ENCODE measurements at regions not wholly inside any gene's neighbourhood (a gene's known extent, or its start where the extent isn't known, plus 50 kb on each side); places are given as distances from the start of the nearest gene placed in this dataset.

DNA sequence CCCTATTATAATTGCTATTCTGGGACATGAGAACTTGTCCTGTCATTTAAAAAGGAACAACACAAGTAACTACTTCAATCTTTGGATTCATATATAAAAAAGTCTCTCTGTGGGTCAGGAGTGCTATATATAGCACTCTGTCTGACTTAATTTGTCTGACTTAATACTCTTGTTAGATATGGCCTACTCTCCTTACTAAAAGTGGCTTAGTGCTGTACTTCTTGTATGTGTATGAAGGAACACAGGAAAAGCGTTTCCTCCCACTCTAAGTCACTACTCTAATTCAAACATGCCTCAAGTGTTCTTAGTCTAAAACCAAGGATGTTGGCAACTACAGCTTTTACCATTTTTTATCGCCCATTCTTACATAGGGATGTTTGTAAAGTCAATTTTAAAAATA lies 255.2 kb upstream of the ROBO1 start:
- TF ChIP-seq CTCF (IDR thresholded peaks at IDR 0.05; ENCODE audit: extremely low read depth, insufficient read depth, missing control alignments): no peak
- in situ Hi-C loops (cut with MboI; ENCODE audit: low pct_unique_long_range_greater_than_20kb, low sequenced_read_pairs, unreplicated experiment): no loop called here
- DNase-seq (ENCODE audit: low spot score): no peak

DNA sequence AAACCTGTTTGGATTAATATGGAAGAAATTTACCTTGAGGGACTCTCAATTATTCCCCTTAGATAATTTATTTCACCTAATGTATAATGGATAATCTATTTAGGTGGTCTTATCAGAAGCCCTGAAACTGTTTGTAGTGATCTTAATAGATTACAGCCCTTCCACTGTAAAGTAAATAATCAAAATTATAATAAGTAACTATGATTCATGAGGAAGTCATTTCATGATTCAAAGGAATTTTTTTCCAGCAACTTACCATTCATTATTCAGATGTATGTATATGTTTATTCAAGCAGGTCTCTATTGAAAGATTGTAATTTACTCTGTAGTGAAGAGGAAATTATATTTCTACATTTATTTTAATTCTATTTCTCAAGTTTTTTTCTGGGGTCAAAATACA lies 250.6 kb upstream of the ROBO1 start:
- no peak for TF ChIP-seq CTCF (IDR thresholded peaks at IDR 0.05; ENCODE audit: extremely low read depth, insufficient read depth, missing control alignments)
- DNase-seq (ENCODE audit: low spot score): no peak
- in situ Hi-C loops (cut with MboI; ENCODE audit: low pct_unique_long_range_greater_than_20kb, low sequenced_read_pairs, unreplicated experiment): no loop called here

GRCh38 chr3:80017369-80017768 lies 249.6 kb upstream of the ROBO1 start:
- TF ChIP-seq CTCF (IDR thresholded peaks at IDR 0.05; ENCODE audit: extremely low read depth, insufficient read depth, missing control alignments): no peak
- in situ Hi-C loops (cut with MboI; ENCODE audit: low pct_unique_long_range_greater_than_20kb, low sequenced_read_pairs, unreplicated experiment): no loop called here
- DNase-seq (ENCODE audit: low spot score): no peak

DNA sequence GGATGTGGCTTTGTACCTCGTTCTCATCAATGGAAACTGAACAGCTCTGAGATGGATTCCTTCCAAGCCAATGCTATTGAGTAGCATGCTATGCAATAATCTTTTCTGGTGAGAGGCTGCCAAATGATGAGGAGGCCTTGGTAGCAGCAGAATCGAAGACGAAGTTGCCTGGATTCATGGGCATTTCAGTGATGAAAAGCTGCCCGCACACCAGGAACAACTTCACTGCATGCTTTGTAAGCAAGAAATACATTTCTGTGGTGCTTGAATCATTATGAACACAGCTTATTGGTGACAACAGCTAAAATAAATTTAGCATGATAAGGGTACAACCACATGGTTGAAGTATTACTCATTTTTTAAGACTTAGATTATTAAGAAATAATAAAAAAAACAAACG lies 246.8 kb upstream of the ROBO1 start:
- in situ Hi-C loops (cut with MboI; ENCODE audit: low pct_unique_long_range_greater_than_20kb, low sequenced_read_pairs, unreplicated experiment): no loop called here
- DNase-seq (ENCODE audit: low spot score): no peak

DNA sequence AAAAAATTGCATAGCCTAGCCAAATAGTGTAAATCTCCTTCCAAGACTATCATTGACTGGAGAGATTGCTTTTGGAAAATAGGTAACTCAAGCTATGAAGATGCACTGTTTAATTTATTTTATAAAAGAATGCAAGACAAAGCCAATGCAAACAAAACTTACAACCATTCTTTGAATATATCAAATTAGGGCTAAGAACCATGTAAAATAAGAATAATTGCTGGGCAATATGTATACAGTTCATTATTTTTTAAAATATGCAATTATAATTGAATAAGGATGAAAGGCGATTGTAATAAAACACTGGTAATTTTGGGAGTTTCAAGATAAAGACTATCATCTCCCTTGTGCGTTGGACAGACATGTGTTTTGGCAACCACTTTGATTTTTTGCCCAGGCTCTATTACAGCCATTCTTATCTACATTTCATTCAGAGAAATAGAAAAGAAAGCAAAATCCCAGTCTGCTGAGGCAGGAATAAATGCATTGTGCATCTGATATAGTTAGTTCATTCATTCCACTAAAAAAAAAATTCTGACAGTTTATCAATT lies 242.3 kb upstream of the ROBO1 start:
- in situ Hi-C loops (cut with MboI; ENCODE audit: low pct_unique_long_range_greater_than_20kb, low sequenced_read_pairs, unreplicated experiment): no loop called here
- no peak for TF ChIP-seq CTCF (IDR thresholded peaks at IDR 0.05; ENCODE audit: extremely low read depth, insufficient read depth, missing control alignments)
- DNase-seq (ENCODE audit: low spot score): no peak

More for the DNA sequence above, 246.8 kb upstream of the ROBO1 start:
- TF ChIP-seq CTCF (IDR thresholded peaks at IDR 0.05; ENCODE audit: extremely low read depth, insufficient read depth, missing control alignments): no peak

DNA sequence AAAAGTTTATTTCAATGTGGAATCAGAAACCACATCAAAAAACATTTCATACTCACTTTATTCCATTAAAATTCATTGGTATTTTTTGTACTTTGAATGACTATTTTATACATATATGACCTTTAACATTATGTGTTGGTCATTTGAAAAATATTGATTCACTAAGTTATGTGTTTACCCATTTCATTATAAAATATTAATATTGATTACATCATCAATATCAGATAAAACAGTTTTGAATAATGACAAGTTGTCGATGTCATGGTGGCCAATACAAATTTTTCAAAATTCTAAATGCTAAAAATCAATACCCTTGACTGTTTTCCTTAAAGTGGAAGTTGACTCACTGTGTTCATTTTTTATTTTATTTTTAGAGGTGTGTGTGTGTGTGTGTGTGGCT lies 239.7 kb upstream of the ROBO1 start:
- TF ChIP-seq CTCF (IDR thresholded peaks at IDR 0.05; ENCODE audit: extremely low read depth, insufficient read depth, missing control alignments): no peak
- in situ Hi-C loops (cut with MboI; ENCODE audit: low pct_unique_long_range_greater_than_20kb, low sequenced_read_pairs, unreplicated experiment): no loop called here
- no peak for DNase-seq (ENCODE audit: low spot score)

DNA sequence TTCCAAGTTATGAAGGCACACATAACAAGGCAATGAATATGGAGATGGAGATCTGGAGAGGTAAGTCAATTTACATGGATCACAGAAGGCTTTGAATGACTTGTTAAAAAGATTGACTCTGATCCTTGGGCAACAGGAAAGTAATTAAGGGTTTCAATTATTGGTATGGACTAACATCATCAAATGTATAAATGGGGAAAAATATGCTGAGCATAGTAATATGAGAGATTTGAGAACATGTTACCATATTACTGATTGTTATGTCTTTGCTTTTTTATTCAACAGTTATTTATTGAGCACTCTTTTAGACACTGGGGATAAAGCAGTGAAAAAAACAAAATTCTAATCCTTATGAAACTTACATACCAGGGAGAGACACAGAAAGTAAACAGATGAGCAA lies 238.5 kb upstream of the ROBO1 start:
- in situ Hi-C loops (cut with MboI; ENCODE audit: low pct_unique_long_range_greater_than_20kb, low sequenced_read_pairs, unreplicated experiment): no loop called here
- TF ChIP-seq CTCF (IDR thresholded peaks at IDR 0.05; ENCODE audit: extremely low read depth, insufficient read depth, missing control alignments): no peak
- DNase-seq (ENCODE audit: low spot score): no peak
